SK-N-SH treated with all-trans-retinoic acid at 6 μM for 48 hours (cell line): ENCODE measurements at regions not wholly inside any gene's neighbourhood (a gene's known extent, or its start where the extent isn't known, plus 50 kb on each side); places are given as distances from the start of the nearest gene placed in this dataset.

Experiments
- ARNTL ChIP-seq: fragments of 450-650 bp; formaldehyde crosslinking; IDR thresholded peaks from 2 replicates; pipeline ENCODE4 v1.5.0; 2020; ENCODE audit warnings: low read depth, mild to moderate bottlenecking, moderate library complexity, borderline replicate concordance
- CSDC2 ChIP-seq: fragments of 250-450 bp; sonication (Bioruptor Pico); IDR thresholded peaks from 2 replicates; pipeline ENCODE4 v1.5.0; 2020; ENCODE audit warnings: mild to moderate bottlenecking, moderate library complexity
- RARB ChIP-seq: fragments of 250-450 bp; sonication (Bioruptor Pico); IDR thresholded peaks from 2 replicates; pipeline ENCODE4 v1.8.0; 2021; ENCODE audit warnings: mild to moderate bottlenecking, moderate library complexity
- ZFP3 ChIP-seq: fragments of 250-450 bp; sonication (Bioruptor Pico); IDR thresholded peaks from 2 replicates; pipeline ENCODE4 v1.5.0; 2020; ENCODE audit warnings: mild to moderate bottlenecking, moderate library complexity
- ZFP30 ChIP-seq: fragments of 450-650 bp; formaldehyde crosslinking; IDR thresholded peaks from 2 replicates; pipeline ENCODE4 v1.5.0; 2022; ENCODE audit warnings: mild to moderate bottlenecking, moderate library complexity
- ZNF8 ChIP-seq: fragments of 450-650 bp; formaldehyde crosslinking; IDR thresholded peaks from 2 replicates; pipeline ENCODE4 v1.5.0; 2020; ENCODE audit warnings: mild to moderate bottlenecking, moderate library complexity
- TF ChIP-seq, protein P1 (sequence below): fragments of 250-450 bp; sonication (Bioruptor Pico); IDR thresholded peaks from 2 replicates; pipeline ENCODE4 v1.8.0; 2020; ENCODE audit warnings: mild to moderate bottlenecking, moderate library complexity, borderline replicate concordance
- TF ChIP-seq, protein P2 (sequence below): fragments of 250-450 bp; sonication (Bioruptor Pico); IDR thresholded peaks from 2 replicates; pipeline ENCODE4 v1.5.1; 2021; ENCODE audit warnings: mild to moderate bottlenecking, moderate library complexity

GRCh38 chr12:25824734-25825133, 133.7 kb upstream of the RASSF8 start:
- TF ChIP-seq ZFP30 (CRISPR knock-in tag) (no peak), RARB (CRISPR knock-in tag) (no peak), ZNF8 (no peak), CSDC2 (no peak), ARNTL (CRISPR knock-in tag) (no peak), ZFP3 (no peak)
- TF ChIP-seq, protein P1, sequence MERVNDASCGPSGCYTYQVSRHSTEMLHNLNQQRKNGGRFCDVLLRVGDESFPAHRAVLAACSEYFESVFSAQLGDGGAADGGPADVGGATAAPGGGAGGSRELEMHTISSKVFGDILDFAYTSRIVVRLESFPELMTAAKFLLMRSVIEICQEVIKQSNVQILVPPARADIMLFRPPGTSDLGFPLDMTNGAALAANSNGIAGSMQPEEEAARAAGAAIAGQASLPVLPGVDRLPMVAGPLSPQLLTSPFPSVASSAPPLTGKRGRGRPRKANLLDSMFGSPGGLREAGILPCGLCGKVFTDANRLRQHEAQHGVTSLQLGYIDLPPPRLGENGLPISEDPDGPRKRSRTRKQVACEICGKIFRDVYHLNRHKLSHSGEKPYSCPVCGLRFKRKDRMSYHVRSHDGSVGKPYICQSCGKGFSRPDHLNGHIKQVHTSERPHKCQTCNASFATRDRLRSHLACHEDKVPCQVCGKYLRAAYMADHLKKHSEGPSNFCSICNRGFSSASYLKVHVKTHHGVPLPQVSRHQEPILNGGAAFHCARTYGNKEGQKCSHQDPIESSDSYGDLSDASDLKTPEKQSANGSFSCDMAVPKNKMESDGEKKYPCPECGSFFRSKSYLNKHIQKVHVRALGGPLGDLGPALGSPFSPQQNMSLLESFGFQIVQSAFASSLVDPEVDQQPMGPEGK (CRISPR knock-in tag) = no peak
- TF ChIP-seq, protein P2, sequence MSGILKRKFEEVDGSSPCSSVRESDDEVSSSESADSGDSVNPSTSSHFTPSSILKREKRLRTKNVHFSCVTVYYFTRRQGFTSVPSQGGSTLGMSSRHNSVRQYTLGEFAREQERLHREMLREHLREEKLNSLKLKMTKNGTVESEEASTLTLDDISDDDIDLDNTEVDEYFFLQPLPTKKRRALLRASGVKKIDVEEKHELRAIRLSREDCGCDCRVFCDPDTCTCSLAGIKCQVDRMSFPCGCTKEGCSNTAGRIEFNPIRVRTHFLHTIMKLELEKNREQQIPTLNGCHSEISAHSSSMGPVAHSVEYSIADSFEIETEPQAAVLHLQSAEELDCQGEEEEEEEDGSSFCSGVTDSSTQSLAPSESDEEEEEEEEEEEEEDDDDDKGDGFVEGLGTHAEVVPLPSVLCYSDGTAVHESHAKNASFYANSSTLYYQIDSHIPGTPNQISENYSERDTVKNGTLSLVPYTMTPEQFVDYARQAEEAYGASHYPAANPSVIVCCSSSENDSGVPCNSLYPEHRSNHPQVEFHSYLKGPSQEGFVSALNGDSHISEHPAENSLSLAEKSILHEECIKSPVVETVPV (CRISPR knock-in tag) = no peak
